Stimulated activated CD4-positive, alpha-beta T cell treated with anti-CD3 and anti-CD28 coated beads, Interleukin-15, amount 100 ng/mL, for 24 hours (primary cell): ENCODE measurements at regions not wholly inside any gene's neighbourhood (a gene's known extent, or its start where the extent isn't known, plus 50 kb on each side); places are given as distances from the start of the nearest gene placed in this dataset.
"Not testable (repeated sequence)": the region's sequence is repeated elsewhere in the genome, so short reads cannot be mapped to it uniquely, and the experiment has no call there.

Source experiments
- DNase-seq: peaks from one replicate; pipeline ENCODE4 v3.0.0-alpha.2; 2020

GRCh38 chr3:23710555-23710954 is 95.2 kb upstream of the UBE2E1 start:
- no peak for DNase-seq

DNA sequence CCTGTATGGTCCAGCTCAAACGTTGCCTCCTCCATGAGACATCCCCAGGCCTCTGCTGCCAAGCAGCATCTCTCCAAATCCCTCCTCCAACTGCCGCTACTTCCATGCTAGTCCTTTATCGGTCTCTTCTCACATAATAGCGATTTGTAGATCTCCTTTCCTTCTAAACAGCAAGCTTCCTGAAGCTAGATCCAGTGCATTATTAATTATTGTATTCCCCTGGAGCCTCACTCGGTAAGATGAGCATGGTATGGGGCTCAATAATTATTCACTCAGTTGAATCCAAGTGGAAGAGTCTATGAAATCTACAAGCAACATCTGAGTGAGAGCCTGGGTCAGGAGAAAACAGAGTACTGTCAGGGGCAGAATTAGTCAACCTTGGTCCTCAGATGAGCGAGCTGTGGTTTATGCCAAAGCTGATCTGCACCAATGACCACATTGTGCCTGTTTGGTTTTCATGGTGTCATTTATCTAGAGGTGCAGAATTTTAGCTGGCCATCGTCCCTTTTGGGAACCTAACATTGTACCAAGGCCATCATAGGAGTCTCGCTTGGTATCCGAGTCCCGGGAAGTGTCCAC is 93.8 kb upstream of the UBE2E1 start:
- DNase-seq, result no peak

GRCh38 chr3:23712656-23713559 is 92.8 kb upstream of the UBE2E1 start:
- no peak for DNase-seq

DNA sequence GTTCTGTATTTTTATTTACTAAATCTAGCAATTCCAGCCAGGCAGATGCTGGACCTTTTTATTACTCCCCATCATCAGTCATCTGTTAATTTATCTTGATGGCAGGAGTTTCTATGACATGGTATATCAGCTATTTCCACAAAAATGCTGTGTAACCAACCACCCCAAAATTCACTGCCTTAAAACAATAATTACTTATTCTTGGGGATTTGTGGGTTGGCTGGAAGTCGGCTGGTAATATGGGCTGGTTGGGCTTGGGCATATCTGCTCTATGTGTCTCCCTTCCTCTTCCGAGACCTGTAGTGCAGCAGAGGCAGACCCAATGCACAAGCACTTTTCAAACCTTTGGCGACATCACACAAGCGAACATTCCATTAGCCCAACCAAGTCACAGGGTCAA is 92.1 kb upstream of the UBE2E1 start:
- DNase-seq, result no peak

DNA sequence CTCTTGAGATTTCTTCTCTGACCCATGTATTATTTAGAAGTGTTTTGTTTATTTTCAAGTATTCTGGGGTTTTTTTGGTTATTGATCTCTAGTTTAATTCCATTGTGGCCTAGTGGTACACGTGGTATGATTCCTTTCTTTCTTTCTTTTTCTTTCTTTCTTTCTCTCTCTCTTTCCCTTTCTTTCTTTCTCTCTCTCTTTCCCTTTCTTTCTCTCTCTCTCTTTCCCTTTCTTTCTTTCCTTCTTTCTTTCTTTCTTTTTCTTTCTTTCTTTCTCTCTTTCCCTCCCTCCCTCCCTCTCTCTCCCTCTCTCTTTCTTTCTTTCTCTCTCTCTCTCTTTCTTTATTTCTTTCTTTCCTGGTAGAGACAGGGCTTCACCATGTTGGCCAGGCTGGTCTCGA is 85.7 kb upstream of the UBE2E1 start:
- no peak for DNase-seq

DNA sequence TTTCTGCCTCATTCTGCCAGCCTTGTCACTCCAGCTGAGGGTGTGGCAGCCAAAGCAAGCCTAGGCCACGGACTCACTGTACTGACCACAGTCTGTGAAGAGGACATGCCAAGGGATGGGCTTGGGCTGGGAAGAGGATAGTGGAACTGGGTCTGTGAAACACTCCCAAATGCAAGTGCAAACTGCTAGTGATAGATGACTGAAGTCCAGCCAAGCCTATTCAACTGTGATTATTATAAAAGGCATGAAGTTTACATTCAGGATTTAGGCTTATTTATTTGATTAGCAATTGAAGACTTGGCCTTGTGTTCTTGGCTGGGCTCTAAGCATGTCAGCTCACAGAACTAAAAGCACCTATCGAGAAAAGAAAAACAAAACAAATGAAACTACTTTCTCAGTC is 84.9 kb upstream of the UBE2E1 start:
- no peak for DNase-seq

DNA sequence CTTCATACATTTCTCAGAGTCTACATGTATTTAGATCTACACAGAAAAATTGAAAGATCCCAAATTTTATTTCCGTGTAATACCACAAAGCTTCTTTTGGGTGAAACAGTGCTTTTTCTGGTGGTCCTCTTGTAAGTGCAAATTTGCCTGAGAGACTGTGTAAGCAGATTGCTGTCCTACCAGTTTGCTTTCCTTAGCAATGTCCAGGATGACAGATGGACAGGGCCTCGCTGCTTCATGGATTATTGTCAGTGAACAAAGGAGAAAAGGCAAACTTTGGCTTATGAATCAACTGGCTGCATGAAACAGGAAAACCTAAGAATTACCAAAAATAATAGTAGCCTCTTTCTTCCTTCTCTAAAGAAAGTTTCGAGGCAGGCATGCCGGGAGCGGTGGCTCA is 82.6 kb upstream of the UBE2E1 start:
- no peak for DNase-seq

- no peak for DNase-seq
These were observed 81.8 kb upstream of the UBE2E1 start for GRCh38 chr3:23723930-23724329.

- DNase-seq, result no peak
These were observed 78.8 kb upstream of the UBE2E1 start for GRCh38 chr3:23726811-23727548.

DNA sequence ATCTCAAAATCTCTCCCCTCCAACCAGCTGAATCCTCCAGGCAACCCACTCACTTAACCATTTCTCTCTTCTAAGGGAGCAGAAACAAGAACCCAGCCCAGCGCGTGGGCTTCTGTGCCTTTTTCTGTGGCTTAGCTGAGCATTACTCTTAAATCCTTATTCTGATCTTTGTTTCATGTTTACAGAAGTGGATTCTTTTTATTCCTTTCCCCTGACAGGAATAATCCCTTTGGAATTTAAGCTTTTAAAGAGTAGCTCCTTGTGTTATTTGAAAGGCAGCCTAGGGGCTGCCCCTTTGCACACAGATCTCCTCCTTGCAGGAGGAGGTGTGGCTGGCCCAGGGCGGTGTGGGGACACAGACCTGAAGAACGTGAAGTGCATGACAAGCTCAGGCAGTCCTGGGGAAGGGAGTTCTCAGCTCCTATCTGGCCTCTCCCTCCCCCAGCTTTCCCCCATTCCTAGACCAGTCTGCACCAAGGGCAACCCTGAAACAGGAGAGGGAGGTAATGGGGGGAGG is 77.1 kb upstream of the UBE2E1 start:
- no peak for DNase-seq

DNA sequence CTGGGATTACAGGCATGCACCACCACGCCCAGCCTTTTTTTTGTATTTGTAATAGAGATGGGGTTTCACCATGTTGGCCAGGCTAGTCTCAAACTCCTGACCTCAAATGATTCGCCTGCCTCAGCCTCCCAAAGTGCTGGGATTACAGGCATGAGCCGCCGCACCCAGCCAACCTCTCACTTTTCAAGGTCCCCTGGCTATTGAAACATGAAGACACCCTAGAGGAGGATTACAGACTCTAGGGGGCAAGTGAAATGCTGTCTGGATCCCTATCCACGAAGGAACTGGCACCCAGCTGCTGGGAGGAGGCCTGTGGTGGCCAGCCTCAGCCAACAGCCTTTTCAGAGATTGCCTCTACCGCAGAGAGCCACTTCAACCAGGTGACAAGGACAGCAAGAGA is 76.4 kb upstream of the UBE2E1 start:
- not testable (repeated sequence) for DNase-seq

GRCh38 chr3:23734481-23734880 is 71.3 kb upstream of the UBE2E1 start:
- DNase-seq, result no peak

GRCh38 chr3:23735062-23735461 is 70.7 kb upstream of the UBE2E1 start:
- no peak for DNase-seq

DNA sequence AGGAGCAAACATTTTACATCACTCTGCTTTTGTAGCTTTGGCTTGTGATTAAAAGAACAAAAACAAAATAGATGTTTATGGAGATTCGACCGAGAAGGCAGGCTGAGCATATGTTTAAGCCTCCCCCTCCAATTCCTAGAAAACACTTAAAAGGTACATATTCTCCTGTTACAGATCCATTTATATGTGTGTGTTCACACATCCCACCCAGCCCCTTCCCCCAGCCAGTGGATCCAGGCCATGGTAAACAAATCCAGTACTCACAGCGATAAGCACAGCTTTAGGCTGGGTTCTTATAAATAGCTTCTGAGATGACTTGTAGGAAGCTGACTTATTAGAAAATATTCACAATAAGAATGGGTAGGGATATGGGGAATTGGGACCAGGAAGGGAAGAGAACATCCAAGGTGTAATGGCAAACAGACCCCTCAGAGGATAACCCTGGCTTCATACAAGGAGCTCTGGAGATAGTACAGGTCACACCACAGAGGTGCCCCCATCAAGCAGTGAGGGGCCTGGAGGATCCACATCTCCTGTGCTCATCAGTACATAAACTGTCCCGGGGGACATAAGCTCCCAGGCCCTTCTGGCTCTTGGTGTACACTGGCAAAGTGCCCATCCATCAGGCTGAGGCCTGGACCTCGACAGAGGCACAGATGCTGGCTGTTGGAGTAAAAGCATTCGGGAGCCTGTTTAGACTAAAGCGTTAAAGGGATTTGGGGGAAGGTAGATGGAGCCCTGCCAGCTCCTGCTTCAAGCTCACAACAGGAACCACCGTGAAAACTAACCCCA is 70.0 kb upstream of the UBE2E1 start:
- DNase-seq, result no peak

GRCh38 chr3:23738944-23739343 is 66.8 kb upstream of the UBE2E1 start:
- no peak for DNase-seq

DNA sequence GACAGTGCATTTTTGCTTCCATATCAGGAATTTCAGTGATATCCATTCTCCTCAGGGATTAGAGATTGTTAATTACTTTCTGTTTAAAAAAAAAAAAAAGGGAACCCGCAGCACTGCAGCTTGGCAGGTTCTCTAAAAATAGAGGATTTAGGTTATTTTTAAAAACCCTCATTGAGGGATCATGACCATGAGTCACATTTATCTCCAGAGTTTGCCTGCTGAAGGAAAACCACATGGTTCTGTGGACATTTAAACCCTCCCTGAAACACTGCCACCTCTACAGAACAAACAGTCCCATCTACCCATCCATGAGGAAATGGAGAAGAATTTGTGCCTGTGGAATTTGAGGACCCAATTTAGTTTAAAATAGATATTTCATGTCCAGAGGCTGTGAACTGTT is 66.2 kb upstream of the UBE2E1 start:
- DNase-seq, result no peak

GRCh38 chr3:23740517-23740965 is 65.2 kb upstream of the UBE2E1 start:
- DNase-seq, result peak; percentile 52

GRCh38 chr3:23741036-23741706 is 64.6 kb upstream of the UBE2E1 start:
- DNase-seq, result no peak

DNA sequence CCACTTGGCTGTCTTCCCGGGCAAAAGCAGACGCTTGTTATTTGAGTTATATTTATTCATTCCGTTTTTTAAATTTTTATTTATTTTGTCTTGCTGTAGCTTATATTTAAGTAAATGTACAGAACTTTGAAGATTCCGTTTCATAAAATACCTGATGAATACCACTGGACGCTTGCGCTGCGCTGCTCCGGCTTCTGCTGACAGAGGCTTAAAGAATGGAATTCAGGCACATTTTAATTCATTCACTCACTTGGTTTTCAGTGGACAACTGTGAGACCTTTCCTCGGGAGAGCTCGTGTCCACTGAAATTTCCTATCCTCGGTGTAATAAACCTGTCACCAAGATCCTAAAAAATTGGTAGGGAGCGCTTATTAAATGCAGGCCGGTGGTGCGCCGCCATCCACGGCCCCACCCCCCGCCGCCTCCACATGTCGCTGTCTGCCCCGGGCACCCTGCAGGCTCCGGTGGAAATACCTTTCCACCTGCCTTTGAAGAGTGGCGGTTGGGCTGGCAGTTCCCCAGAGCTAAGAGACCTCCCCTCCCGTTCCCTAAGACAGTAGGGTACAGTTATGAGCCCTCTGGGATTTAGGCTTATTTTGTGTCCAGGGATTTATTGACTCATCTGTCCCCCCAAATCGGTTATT is 62.5 kb upstream of the UBE2E1 start:
- DNase-seq, result no peak

DNA sequence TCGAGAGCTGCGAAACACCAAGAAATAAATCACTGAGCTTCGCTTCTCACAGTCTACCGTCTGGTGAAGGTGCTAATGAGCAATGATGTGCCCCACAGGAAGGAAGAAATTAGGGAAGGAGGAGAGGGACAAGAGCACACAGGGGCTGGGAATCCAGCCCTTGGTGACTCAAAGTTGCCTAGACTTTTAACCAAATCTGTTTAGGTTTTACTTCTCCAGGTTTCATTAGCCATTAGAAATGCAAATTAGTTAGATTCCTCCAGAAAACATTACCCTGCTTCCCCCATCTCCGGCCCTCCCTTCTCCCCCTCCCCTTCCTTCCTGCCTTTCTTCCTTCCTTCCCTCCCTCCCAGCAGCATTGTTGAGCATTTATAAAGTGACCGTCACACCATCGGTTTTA is 59.3 kb upstream of the UBE2E1 start:
- DNase-seq, result no peak

DNA sequence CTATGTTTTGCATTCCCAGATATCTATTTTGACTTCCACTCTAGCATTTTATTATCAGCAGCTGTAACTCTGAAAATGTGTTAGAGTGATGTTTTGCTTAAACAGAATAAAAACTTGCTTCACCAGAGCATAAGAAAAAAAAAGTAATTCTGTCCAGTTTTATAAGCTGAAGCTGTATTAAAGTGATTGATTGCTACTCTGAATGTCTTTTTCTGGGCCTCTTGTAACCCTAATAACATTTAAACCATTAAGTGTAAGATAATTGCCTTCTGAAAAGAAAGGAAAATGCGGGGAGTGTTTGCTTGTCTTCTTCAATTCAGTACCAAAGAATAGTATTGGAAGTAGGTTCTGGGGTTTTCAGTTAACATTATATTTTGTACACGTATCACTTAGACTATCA is 57.9 kb upstream of the UBE2E1 start:
- no peak for DNase-seq
